ENCODE measurements at regions not wholly inside any gene's neighbourhood (a gene's known extent, or its start where the extent isn't known, plus 50 kb on each side); places are given as distances from the start of the nearest gene placed in this dataset.
"Not testable (repeated sequence)": the region's sequence is repeated elsewhere in the genome, so short reads cannot be mapped to it uniquely, and the experiment has no call there.

DNA sequence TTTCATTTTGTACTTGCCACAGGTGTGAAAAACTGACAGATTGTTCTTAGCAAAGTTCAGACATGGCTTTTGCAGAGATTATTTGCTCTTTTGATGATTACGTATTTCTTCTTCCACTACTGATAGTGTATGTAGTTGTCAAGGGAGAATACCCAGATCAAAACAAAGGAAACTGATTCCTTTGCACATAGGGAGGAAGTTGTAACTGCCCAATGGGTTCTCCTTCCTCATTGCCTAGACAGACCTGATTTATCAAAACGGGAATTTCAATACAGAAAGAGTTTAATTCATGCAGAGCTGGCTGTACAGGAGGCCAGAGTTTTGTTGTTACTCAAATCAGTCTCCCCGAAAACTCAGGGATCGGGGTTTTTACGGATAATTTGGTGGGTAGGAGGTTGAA, 214.7 kb downstream of the BCAS1 start:
- DNase-seq, result no peak

DNA sequence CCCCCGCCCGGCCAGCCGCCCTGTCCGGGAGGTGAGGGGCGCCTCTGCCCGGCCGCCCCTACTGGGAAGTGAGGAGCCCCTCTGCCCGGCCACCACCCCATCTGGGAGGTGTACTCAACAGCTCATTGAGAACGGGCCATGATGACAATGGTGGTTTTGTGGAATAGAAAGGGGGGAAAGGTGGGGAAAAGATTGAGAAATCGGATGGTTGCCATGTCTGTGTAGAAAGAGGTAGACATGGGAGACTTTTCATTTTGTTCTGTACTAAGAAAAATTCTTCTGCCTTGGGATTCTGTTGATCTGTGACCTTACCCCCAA, 215.8 kb downstream of the BCAS1 start:
- not testable (repeated sequence) for DNase-seq

DNA sequence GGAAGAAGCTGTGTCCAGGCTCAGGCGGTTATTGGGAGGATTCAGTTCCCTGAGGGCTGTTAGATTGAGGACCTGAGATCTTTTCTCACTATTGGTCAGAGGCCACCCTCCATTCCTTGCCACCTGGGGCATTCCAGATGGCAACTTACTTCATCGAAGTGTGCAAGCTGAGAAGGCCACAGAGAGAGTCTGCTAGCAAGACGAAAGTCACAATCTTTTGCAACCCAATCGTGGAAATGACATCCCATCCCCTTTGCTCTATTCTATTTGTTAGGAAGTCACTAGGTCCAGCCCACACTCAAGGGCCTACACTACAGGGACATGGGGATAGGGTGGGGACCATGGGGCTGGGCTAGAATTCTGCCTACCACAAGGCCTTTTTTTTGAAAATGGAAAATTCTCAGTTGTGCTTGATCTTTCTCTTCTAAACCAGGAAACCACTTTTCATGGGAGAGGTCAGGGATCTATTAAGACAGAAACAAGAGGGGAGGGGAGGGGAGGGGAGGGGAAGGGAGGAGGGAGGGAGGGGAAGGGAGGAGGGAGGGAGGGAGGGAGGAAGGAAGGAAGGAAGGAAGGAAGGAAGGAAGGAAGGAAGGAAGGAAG, 217.2 kb downstream of the BCAS1 start:
- DNase-seq, result no peak

DNA sequence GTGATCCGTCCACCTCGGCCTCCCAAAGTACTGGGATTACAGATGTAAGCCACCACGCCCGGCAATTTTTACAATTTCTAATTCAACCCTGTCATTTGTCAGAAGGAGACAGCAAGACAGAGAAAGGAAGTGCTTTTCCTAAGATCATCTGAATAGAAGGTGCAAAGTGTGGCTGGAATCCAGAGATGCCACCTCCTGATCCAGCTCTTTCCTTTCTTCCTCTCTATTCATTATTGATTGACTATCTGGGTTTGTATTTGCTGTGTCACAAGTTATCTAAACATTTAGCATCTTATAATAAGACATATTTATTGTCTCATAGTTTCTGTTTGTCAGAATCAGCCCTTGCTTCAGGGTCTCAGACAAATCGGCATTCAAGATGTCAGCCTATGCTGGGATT, 217.7 kb downstream of the BCAS1 start:
- DNase-seq, result no peak

DNA sequence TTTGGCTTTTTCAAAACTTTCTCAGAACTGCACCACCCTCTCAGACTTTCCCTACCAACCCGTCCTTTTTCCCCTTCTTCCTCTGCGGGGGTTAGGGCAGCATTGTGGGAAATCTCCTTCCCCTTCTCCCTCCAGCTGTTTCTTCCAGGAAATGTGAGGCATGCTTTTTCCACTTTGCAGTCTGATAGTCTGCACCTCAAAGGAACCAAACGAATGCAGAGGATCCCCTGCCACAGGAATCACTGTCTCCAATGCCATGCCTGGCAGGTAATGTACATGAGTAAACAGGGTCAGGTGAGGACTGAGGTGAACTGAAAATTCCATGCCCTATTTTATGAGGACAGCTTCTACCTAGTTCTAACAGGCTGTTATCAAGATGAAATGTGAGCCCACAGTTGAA, 218.4 kb downstream of the BCAS1 start:
- no peak for DNase-seq

DNA sequence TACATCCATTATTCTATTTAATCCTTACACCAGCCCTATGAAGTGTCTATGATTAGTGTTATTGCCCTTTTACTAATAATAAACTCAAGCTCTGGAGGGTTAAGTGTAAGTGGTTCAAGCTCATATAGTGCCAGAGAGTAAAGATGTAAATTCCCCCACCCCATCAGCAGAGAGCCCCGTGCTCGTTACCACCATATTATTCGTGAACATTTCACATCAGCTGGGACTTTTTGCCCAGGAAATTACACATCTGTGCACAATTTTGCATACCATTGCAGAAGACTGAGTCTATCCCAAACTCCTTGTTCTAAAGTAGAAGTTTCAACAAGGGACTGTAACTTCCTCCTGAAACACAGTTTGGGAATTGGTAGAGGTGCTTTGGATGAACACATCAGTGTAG, 220.1 kb downstream of the BCAS1 start:
- no peak for DNase-seq

DNA sequence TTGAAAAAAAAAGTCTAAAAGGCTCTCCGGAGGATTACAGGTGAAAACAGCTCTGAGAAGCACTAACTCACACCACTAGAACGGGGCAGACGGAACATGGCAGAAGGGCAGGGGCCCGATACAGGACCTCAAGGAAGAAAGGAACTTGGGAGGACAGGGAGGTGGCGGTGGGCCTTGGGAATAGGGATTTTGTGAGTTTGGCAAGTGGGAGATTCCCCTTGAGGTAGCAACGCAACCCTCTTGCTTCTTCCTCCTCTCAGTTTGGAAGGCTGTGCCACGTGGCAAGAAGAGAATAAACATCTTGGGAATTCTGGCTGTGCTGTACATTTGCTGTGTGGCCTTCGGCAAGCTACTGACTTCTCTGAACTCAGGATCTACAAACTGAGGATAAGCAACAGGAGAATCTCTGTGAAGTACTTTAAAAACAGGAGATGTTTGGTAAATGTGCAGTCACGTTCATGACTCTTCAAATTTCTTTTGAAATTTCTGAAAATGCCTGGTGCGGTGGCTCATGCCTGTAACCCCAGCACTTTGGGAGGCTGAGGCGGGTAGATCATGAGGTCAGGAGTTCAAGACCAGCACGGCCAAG, 220.8 kb downstream of the BCAS1 start:
- DNase-seq, result no peak

DNA sequence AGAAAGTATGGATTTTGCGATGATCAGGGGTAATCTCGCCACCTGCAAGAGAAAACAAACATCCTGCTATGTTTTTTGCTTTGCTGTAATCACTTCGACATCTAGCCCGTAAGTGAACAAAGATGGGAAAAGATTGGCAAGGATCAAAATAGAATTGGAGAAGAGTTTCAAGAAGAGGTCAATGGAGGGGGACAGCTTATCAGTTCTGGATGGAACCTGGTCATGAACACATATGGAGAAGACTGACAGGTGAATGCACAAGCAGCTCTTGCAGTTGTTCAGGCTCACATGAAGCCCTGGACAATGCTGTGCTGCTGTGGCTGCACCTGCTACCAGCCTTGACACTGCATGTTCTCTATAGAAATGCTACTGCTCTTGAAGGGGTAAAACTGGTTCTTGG, 222.1 kb downstream of the BCAS1 start:
- no peak for DNase-seq

DNA sequence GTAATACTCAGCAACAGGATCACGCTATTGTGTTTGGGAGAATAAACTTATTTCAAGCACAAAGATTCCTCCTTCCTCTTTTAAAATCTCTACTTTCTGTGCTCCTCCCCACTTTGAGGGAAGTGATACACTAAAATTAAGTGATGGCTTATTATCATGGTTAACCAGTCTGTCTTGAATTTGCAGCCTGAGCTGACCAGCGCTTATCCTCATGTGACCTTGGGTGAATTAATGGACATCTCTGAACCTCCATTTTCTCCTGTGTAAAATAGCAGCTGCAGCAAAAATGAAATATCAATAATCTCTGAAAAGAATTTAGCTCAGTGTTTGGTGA, 222.6 kb downstream of the BCAS1 start:
- no peak for DNase-seq

DNA sequence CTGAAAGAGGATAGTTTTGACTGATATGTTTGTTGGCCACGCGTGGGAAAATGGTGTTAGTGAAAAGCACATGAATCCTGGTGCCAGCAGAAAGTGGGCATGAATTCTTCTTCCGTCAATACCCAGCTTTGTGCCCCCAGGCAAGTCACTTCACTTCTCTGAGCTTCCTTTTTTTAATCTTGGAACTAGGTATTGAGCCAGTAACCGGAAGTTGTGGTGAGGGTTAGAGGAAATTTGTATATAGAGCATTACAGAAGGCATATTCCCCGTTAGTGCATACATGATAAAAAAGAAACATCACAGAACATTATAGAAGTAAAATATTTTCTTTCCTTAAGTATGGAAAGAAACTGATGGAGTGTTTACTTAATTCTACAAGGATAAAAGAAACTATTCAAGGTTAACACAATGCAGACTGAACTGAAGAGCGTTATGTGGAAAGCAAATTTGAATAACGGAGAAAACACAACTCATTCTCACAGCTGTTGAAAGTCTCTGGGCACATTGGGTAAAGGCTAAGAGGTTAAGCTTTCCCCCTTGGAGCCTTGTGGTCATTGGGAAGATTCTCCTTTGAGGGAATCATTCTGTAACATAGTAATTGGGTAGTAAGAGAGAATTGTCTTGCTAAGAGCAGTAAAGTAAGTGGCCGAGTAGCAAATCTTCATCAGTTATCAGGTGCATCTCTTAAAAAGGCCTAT, 223.1 kb downstream of the BCAS1 start:
- no peak for DNase-seq

DNA sequence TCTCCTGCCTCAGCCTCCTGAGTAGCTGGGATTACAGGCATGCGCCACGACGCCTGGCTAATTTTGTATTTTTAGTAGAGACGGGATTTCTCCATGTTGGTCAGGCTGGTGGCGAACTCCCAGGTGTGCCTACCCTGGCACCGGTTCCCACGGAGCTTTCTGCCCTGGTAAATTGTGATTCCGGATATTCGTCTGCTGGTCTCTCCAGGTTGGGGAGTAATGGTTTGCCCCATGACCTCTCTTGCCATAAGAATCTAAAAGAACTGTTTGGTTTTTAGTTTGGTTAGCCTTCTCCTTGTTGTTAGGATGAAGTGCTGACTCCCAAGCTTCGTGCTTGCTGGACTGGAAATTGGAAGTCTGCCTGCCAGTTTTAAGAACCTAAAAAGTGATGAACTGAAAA, 223.8 kb downstream of the BCAS1 start:
- no peak for DNase-seq

DNA sequence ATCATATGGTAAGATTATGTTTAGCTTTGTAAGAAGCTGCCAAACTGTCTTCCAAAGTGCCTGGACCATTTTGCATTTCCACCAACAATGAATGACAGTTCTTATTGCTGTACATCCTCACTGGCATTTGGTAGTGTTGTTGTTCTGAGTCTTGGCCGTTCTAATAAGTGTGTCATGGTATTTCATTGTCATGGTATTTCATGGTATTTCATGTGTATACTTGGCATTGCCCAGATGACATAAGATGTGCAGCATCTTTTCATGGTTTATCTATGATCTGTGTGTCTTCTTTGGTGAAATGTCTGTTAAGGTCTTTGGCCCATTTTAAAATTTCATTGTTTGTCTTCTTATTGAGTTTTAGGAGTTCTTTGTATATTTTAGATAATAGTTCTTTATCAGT, 224.4 kb downstream of the BCAS1 start:
- no peak for DNase-seq

DNA sequence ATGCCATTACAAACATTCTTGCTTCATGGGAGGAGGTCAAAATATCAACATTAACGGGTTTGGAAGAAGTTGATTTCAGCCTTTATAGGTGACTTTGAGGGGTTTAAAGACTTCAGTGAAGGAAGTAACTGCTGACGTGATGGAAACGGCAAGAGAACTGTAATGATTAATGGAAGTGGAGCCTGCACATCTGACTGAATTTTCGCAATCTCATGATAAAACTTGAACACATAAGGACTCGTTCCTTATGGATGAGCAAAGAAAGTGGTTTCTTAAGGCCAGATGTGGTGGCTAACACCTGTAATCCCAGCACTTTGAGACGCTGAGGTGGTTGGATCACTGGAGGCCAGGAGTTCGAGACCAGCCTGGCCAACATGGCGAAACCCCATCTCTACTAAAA, 226.1 kb downstream of the BCAS1 start:
- DNase-seq, result no peak

DNA sequence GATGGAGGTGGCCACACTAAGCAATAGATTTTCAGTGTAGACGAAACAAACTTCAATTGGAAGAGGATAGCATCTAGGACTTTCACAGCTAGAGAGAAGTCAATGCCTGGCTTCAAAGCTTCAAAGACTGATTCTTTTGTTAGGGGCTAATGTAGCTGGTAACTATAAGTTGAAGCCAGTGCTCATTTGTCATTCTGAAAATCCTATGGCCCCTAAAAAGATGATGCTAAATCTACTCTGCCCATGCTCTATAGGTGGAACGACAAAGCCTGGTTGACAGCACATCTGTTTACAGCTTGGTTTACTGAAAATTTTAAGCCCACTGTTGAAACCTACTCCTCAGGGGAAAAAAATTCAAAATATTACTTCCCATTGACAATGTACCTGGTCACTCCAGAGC, 226.7 kb downstream of the BCAS1 start:
- no peak for DNase-seq

DNA sequence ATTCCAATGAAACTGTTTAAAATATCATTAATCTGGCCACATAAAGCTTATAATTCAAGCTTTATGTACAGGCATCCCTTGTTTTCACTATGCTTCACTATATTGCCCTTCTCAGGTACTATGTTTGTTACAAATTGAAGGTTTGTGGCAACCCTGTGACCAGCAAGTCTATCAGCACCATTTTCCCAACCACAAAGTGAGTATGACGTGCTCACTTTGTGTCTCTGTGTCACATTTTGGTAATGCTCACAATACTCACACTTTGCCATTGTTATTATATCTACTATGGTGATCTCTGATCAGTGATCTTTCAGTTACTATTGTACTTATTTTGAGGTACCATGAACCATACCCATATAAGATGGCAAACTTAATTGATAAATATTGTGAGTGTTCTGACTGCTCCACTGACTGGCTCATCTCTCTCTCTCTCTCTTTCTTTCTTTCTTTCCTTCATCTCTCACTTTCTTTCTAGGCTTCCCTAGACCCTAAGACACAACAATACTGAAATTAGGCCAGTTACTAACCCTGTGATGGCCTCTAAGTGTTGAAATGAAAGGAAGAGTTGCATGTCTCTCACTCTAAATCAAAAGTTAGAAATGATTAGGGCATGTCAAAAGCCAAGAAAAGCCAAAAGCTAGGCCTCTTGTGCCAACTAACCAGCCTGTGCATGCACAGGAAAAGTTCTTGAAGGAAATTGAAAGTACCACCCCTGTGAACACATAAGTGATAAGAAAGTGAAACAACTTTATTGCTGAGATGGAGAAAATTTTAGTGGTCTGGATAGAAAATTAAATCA, 227.9 kb downstream of the BCAS1 start:
- DNase-seq, result no peak

DNA sequence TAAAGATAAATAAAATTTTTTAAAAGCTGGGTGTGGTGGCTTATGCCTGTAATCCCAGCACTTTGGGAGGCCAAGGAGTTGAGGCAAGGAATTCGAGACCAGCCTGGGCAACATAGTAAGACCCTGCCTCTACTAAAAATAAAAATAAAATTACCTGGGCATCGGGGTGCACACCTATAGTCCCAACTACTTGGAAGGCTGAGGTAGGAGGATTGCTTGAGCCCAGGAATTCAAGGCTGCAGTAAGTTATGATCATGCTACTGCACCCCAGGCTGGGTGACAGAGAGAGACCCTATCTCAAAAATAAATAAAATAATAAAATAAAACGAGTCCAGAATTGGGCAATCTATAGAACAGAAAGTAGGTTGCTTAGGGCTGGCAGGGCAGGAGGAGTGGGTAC, 228.7 kb downstream of the BCAS1 start:
- DNase-seq, result no peak

DNA sequence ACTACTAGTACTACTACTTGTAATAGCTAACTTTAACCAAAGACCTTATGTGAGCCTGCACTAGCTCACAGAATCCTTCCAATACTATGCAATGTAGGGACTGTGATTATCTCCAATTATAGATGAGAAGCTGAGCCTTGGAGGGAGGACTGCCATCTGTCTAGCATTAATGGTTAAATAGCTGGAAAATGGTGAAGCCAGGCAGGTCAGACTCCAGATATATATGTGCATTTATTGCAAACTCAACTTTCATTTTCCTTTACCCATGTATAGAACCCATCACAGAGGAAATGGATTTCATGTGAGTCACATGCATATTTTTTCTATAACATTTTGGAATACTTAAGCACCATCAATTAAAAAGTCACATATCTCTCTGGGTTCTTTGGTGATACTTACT, 229.9 kb downstream of the BCAS1 start:
- DNase-seq, result no peak

DNA sequence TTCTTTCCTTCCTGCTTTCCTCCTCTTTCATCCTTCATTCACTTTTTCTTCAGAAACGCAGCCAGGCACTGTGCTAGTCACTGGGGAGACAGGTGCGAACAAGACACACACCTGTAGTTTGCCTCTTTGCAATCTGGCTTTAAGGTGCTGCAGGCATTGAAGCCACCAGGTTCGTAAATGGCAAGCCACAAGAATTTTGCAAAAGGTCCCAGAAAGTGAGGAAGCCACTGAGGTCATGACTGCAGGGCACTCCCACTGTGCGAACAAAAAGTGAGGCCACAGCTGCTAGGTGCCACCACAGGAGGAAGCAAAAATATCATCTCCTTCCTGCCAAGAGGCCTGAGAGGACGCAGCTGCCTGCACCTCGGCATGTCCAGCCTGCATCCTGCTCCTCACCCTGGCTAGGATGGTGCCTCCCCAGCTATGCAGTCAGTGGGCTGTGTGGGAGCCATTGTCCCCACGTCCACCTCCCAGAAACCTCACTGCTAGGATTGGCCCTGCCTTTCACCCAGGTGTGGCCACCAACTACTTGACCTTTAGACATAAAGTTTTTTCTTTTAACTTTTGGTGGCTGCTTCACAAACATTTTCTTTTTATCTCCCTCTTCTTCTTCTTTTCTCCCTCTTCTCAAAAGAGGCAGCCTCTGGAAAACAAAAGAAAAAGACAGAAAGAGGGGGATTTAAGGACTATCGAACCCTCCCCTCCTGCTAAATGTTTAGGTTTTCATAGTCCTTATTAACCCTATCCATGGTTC, 230.8 kb downstream of the BCAS1 start:
- DNase-seq, result peak; percentile 30

DNA sequence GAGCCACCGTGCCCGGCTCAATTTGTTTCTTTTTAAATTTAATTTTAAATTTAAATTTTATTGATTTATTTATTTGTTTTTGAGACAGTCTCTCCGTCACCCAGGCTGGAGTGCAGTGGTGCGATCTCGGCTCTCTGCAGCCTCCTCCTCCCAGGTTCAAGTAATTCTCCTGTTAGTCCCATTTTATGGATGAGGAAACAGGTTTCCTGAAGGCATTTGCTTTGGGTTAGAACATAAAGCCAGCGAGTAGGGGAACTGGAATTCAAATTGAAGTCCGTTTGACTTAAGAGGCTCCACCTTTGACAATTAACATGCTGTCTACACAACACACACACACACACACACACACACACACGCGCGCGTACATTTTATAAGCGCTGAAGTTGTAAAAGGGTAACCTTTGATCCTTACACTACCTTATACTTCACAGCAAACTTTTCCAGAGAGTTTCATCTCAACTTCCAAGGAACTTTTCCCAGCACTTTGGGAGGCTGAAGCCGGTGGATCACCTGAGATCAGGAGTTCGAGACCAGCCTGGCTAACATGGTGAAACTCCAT, 232.0 kb downstream of the BCAS1 start:
- no peak for DNase-seq

DNA sequence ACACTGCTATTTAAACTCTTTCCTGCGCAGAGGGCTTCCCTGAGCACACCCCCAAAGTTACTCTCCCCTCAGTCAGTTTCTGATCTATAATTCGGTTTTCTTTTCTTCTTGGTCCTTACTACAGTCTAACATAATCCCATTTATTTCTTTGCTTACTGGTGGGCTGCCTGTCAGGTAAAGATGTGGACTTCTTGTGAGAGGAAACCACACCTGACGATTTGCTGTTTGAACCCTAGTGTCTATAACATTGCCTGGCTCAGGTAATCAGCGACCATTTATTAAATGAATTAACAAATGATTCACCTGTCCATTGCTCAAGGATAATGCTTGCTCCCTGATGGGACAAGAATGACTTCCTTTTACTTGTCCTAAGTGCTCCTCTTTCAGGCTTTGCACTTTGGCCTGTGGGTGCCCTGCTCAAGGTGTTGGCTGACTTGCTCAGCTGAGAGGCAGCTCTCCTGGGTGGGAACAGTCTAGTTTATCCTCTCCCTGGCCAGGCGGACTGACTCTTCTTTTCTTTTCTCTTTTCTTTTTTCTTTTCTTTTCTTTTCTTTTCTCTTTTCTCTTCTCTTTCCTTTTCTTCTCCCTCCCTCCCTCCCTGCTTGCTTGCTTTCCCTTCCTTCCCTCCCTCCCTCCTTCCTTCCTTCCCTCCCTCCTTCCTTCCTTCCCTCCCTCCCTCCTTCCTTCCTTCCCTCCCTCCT, 233.1 kb downstream of the BCAS1 start:
- DNase-seq, result no peak

DNA sequence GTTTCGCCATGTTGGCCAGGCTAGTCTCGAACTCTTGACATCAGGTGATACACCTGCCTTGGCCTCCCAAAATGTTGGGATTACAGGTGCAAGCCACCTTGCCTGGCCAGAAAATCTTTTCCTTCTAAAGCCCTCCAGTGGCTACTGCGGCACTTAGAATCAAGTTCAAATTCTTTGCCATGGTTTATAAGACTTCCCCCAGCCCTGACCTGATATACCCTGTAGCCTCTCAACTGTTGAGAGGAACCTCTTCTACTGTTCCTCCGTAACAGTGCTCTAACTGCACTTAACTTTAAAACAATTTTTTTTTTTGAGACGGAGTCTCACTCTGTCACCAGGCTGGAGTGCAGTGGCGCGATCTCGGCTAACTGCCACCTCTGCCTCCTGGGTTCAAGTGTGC, 235.6 kb downstream of the BCAS1 start:
- DNase-seq, result no peak

DNA sequence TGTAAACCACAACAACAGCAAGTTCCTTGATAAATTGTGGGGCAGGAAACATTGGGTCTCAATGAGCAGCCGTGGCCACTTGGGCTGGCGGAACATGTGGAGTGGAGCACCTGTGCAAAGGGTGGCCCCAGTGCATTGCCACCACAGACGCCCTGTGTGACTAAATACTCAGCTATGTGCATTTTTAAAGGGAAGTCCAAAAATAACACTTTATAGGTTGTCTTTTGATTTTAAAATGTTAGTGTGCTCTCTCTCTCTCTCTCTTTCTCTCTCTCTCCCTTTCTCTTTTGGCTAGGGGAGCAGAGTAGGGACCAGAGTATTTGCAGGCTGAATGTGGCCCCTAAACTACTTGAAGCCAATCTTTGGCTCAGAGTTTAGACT, 236.3 kb downstream of the BCAS1 start:
- DNase-seq, result no peak
